HL-60 (cell line): ENCODE measurements at regions not wholly inside any gene's neighbourhood (a gene's known extent, or its start where the extent isn't known, plus 50 kb on each side); places are given as distances from the start of the nearest gene placed in this dataset.

Source experiments
- DNase-seq, 2 experiments: peaks; one replicate each; pipeline ENCODE4 v3.0.0-alpha.2; 2010 to 2020; ENCODE audit warnings: low read depth in 1 of 2, low spot score in 1 of 2
- H3K27ac ChIP-seq: fragments of 250-450 bp; sonication (Bioruptor Pico); replicated peaks from 2 replicates; pipeline ENCODE4 v1.5.1; 2020; ENCODE audit warnings: mild to moderate bottlenecking, moderate library complexity
- H3K27me3 ChIP-seq: fragments of 250-450 bp; sonication (Bioruptor Pico); 2 replicates; pipeline ENCODE4 v1.5.1; 2021; ENCODE audit warnings: mild to moderate bottlenecking, moderate library complexity; ENCODE audit not compliant: insufficient read depth, poor library complexity, severe bottlenecking
- H3K4me3 ChIP-seq: replicated peaks from 2 replicates; pipeline ENCODE4 v1.5.1; 2011; ENCODE audit warnings: mild to moderate bottlenecking, control low read depth, low read length; ENCODE audit not compliant: insufficient read depth
- GABPA ChIP-seq: IDR thresholded peaks from 2 replicates; pipeline ENCODE4 v1.6.1; 2012; ENCODE audit warnings: low read depth
- POLR2AphosphoS5 ChIP-seq: IDR thresholded peaks from 2 replicates; pipeline ENCODE4 v1.6.1; 2012; ENCODE audit warnings: low read depth
- SPI1 ChIP-seq: IDR thresholded peaks from 2 replicates; pipeline ENCODE4 v1.6.1; 2012; ENCODE audit warnings: low read depth, mild to moderate bottlenecking, borderline replicate concordance
- TF ChIP-seq, protein P1 (sequence below): IDR thresholded peaks from one replicate; pipeline ENCODE4 v1.5.1; 2011; ENCODE audit warnings: low read length, control low read depth, inconsistent platforms; ENCODE audit not compliant: insufficient read depth
- TF ChIP-seq, protein P2 (sequence below): IDR thresholded peaks from 2 replicates; pipeline ENCODE4 v1.6.1; 2012; ENCODE audit warnings: low read depth; ENCODE audit not compliant: insufficient replicate concordance

DNA sequence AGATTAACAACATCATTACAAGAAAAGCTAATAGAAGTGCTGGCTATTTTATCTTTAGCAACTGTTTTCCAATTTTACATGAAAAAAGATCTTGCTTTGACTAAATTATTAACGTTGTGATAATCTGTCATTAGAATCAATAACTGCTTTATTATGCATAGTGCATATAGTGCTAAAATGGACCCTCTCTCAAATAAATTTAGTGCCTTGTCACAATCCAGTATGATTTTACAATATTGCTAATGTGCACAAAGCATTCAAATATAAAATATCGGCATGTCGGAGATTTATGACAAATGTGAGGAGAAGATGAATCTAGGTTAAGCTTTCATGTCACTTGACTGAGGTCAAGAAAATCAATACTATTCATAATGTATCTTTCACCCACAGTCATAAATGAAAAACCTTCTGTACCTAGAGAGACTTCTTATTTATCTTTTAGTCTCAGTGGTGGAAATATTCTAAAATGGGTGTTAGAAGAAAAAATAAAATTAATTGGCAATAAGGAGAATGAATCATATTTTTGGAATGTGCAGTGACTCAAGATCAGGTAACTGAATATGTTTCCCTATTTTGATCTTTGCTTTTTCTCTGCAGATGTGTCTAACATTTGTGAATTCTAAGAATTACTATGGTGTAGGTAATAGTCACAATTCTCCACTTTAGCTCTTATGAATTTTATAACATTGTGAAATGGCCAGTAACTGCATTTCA lies 672.9 kb upstream of the GRAMD2B start:
- DNase-seq, result no peak
- no peaks in the 10 kb centered on the region for H3K27me3 ChIP-seq
- no peak overlapping the region for H3K27ac ChIP-seq
- TF ChIP-seq SPI1, result no peak
- TF ChIP-seq, protein P1, sequence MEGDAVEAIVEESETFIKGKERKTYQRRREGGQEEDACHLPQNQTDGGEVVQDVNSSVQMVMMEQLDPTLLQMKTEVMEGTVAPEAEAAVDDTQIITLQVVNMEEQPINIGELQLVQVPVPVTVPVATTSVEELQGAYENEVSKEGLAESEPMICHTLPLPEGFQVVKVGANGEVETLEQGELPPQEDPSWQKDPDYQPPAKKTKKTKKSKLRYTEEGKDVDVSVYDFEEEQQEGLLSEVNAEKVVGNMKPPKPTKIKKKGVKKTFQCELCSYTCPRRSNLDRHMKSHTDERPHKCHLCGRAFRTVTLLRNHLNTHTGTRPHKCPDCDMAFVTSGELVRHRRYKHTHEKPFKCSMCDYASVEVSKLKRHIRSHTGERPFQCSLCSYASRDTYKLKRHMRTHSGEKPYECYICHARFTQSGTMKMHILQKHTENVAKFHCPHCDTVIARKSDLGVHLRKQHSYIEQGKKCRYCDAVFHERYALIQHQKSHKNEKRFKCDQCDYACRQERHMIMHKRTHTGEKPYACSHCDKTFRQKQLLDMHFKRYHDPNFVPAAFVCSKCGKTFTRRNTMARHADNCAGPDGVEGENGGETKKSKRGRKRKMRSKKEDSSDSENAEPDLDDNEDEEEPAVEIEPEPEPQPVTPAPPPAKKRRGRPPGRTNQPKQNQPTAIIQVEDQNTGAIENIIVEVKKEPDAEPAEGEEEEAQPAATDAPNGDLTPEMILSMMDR, result no peak
- H3K4me3 ChIP-seq, result no peak overlapping the region

DNA sequence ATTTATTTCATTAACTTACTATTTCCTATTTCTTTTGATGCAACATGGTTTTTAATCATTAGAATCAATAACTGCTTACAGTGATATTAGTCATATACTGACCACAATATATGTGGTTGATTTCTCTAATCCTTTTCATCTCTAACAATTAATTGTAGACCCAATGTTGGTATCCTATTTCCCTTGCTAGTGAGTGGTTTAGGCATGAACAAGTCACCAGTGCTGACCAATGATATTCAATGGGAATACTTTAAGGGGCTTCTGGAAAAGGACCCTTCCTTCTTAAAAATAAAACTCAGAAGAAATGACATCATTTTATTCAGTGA lies 672.4 kb upstream of the GRAMD2B start:
- Histone ChIP-seq H3K27ac (no peak overlapping the region), H3K27me3 (no peaks in the 10 kb centered on the region), H3K4me3 (no peak overlapping the region)
- DNase-seq, result no peak
- TF ChIP-seq POLR2AphosphoS5 (no peak), GABPA (no peak), SPI1 (no peak)
- TF ChIP-seq, protein P1, result no peak
- TF ChIP-seq, protein P2, sequence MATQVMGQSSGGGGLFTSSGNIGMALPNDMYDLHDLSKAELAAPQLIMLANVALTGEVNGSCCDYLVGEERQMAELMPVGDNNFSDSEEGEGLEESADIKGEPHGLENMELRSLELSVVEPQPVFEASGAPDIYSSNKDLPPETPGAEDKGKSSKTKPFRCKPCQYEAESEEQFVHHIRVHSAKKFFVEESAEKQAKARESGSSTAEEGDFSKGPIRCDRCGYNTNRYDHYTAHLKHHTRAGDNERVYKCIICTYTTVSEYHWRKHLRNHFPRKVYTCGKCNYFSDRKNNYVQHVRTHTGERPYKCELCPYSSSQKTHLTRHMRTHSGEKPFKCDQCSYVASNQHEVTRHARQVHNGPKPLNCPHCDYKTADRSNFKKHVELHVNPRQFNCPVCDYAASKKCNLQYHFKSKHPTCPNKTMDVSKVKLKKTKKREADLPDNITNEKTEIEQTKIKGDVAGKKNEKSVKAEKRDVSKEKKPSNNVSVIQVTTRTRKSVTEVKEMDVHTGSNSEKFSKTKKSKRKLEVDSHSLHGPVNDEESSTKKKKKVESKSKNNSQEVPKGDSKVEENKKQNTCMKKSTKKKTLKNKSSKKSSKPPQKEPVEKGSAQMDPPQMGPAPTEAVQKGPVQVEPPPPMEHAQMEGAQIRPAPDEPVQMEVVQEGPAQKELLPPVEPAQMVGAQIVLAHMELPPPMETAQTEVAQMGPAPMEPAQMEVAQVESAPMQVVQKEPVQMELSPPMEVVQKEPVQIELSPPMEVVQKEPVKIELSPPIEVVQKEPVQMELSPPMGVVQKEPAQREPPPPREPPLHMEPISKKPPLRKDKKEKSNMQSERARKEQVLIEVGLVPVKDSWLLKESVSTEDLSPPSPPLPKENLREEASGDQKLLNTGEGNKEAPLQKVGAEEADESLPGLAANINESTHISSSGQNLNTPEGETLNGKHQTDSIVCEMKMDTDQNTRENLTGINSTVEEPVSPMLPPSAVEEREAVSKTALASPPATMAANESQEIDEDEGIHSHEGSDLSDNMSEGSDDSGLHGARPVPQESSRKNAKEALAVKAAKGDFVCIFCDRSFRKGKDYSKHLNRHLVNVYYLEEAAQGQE, result no peak

DNA sequence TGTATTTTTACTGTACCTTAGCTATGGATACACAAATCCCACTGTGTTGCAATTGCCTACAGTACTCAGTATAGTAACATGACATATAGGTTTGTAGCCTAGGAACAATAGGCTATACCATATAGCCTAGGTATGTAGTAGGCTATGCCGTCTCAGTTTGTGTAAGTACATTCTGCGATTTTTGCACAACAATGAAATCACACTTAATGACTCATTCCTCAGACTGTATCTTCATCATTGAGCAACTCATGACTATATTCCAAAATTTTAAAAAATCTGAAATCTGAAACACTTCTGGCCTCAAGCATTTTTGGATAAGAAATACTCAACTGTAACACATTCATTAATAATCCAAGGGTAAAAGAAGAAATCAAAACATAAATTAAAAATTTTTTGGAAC lies 666.8 kb upstream of the GRAMD2B start:
- no peak overlapping the region for H3K4me3 ChIP-seq
- no peak overlapping the region for H3K27ac ChIP-seq
- TF ChIP-seq, protein P1, result no peak
- TF ChIP-seq SPI1 (no peak), GABPA (no peak), POLR2AphosphoS5 (no peak)
- TF ChIP-seq, protein P2, result no peak
- no peaks in the 10 kb centered on the region for H3K27me3 ChIP-seq
- DNase-seq, result no peak

DNA sequence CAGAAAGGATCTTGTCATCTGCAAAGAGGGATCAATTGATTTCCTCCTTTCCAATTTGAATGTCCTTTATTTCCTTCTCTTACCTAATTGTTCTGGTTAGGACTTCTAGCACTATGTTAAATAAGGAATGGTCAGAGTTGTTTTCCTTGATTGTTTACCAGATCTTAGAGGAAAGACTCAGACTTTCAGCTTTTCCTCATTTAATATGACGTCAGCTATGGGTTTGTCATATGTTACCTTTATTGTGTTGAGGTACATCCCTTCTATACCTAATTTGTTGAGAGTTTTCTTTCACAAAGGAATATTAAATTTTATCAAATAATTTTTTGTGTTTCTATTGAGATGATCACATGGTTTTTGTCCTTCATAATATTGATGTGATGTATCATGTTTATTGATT lies 656.5 kb upstream of the GRAMD2B start:
- TF ChIP-seq, protein P2, result no peak
- TF ChIP-seq, protein P1, result no peak
- no peak for TF ChIP-seq POLR2AphosphoS5
- no peak for TF ChIP-seq SPI1
- no peak for TF ChIP-seq GABPA
- no peak for DNase-seq
- H3K4me3 ChIP-seq, result no peak overlapping the region
- no peak overlapping the region for H3K27ac ChIP-seq
- no peaks in the 10 kb centered on the region for H3K27me3 ChIP-seq
